Activated T-helper 17 cell treated with anti-CD3 and anti-CD28 coated beads, Interleukin-2, amount 50 U/mL, for 72 hours (primary cell): ENCODE measurements at regions not wholly inside any gene's neighbourhood (a gene's known extent, or its start where the extent isn't known, plus 50 kb on each side); places are given as distances from the start of the nearest gene placed in this dataset.

Experiments
- ATAC-seq: fragments of 150-1000 bp; cut with Tn5 transposase; replicated peaks from 2 replicates; pipeline ENCODE4 v1.10.0; 2021; ENCODE audit warnings: mild to moderate bottlenecking, moderate library complexity
- H3K27ac Mint-ChIP-seq: one replicate; pipeline ENCODE4 v1.8.0; 2022; ENCODE audit warnings: mixed read lengths
- H3K27me3 Mint-ChIP-seq: one replicate; pipeline ENCODE4 v1.8.0; 2022; ENCODE audit warnings: mixed read lengths
- H3K36me3 Mint-ChIP-seq: one replicate; pipeline ENCODE4 v1.8.0; 2022; ENCODE audit warnings: low read depth, mild to moderate bottlenecking, mixed read lengths
- H3K4me1 Mint-ChIP-seq: one replicate; pipeline ENCODE4 v1.8.0; 2022; ENCODE audit warnings: mixed read lengths
- H3K4me3 Mint-ChIP-seq: one replicate; pipeline ENCODE4 v1.8.0; 2022; ENCODE audit warnings: mild to moderate bottlenecking, mixed read lengths
- H3K9me3 Mint-ChIP-seq: one replicate; pipeline ENCODE4 v1.8.0; 2022; ENCODE audit warnings: mixed read lengths

- Mint-ChIP-seq H3K36me3 (no peaks in the 10 kb centered on the region), H3K27me3 (peaks cover 45% of the 10 kb centered on the region), H3K4me3 (no peak overlapping the region), H3K27ac (no peak overlapping the region), H3K4me1 (no peaks in the 10 kb centered on the region), H3K9me3 (no peaks in the 10 kb centered on the region)
- no peak for ATAC-seq
Observed at GRCh38 chr1:199691540-199691939, 336.0 kb upstream of the NR5A2 start.

- H3K4me3 Mint-ChIP-seq = no peak overlapping the region
- ATAC-seq = no peak
- H3K27me3 Mint-ChIP-seq = peaks cover 40% of the 10 kb centered on the region
- no peak overlapping the region for H3K27ac Mint-ChIP-seq
- H3K9me3 Mint-ChIP-seq = no peaks in the 10 kb centered on the region
- H3K4me1 Mint-ChIP-seq = no peaks in the 10 kb centered on the region
- no peaks in the 10 kb centered on the region for H3K36me3 Mint-ChIP-seq
Observed at GRCh38 chr1:199693724-199694123, 333.8 kb upstream of the NR5A2 start.

- ATAC-seq = no peak
- Mint-ChIP-seq H3K27me3 (peaks cover 30% of the 10 kb centered on the region), H3K4me1 (peaks cover 4% of the 10 kb centered on the region), H3K36me3 (no peaks in the 10 kb centered on the region), H3K9me3 (no peaks in the 10 kb centered on the region), H3K4me3 (no peak overlapping the region), H3K27ac (no peak overlapping the region)
Observed at GRCh38 chr1:199696225-199696624, 331.3 kb upstream of the NR5A2 start.

GRCh38 chr1:199698222-199698621 lies 329.3 kb upstream of the NR5A2 start:
- no peak for ATAC-seq
- Mint-ChIP-seq H3K27ac (no peak overlapping the region), H3K4me3 (no peak overlapping the region), H3K36me3 (no peaks in the 10 kb centered on the region), H3K9me3 (no peaks in the 10 kb centered on the region), H3K27me3 (peaks cover 19% of the 10 kb centered on the region), H3K4me1 (peaks cover 4% of the 10 kb centered on the region)

GRCh38 chr1:199700551-199700950 lies 327.0 kb upstream of the NR5A2 start:
- Mint-ChIP-seq H3K27ac (no peak overlapping the region), H3K9me3 (no peaks in the 10 kb centered on the region), H3K36me3 (no peaks in the 10 kb centered on the region), H3K4me1 (peaks cover 4% of the 10 kb centered on the region), H3K27me3 (peaks cover 10% of the 10 kb centered on the region), H3K4me3 (peak overlapping the region; percentile 8)
- no peak for ATAC-seq

- H3K27ac Mint-ChIP-seq = no peak overlapping the region
Observed at GRCh38 chr1:199701726-199702125, 325.8 kb upstream of the NR5A2 start.

GRCh38 chr1:199704231-199704630 lies 323.3 kb upstream of the NR5A2 start:
- no peak for ATAC-seq
- no peaks in the 10 kb centered on the region for H3K36me3 Mint-ChIP-seq

More at GRCh38 chr1:199701726-199702125, 325.8 kb upstream of the NR5A2 start:
- peaks cover 4% of the 10 kb centered on the region for H3K4me1 Mint-ChIP-seq
- H3K27me3 Mint-ChIP-seq = peaks cover 7% of the 10 kb centered on the region
- no peaks in the 10 kb centered on the region for H3K9me3 Mint-ChIP-seq
- no peaks in the 10 kb centered on the region for H3K36me3 Mint-ChIP-seq
- no peak for ATAC-seq
- no peak overlapping the region for H3K4me3 Mint-ChIP-seq

GRCh38 chr1:199705825-199706224 lies 321.7 kb upstream of the NR5A2 start:
- H3K27me3 Mint-ChIP-seq = peaks cover 16% of the 10 kb centered on the region
- ATAC-seq = no peak
- peaks cover 6% of the 10 kb centered on the region for H3K9me3 Mint-ChIP-seq
- no peaks in the 10 kb centered on the region for H3K36me3 Mint-ChIP-seq
- no peak overlapping the region for H3K27ac Mint-ChIP-seq
- peaks cover 2% of the 10 kb centered on the region for H3K4me1 Mint-ChIP-seq
- H3K4me3 Mint-ChIP-seq = no peak overlapping the region

More at GRCh38 chr1:199704231-199704630, 323.3 kb upstream of the NR5A2 start:
- Mint-ChIP-seq H3K9me3 (no peaks in the 10 kb centered on the region), H3K4me3 (no peak overlapping the region), H3K4me1 (peaks cover 4% of the 10 kb centered on the region), H3K27me3 (peaks cover 7% of the 10 kb centered on the region), H3K27ac (no peak overlapping the region)

GRCh38 chr1:199706826-199707606 lies 320.5 kb upstream of the NR5A2 start:
- Mint-ChIP-seq H3K4me3 (no peak overlapping the region), H3K9me3 (peaks cover 17% of the 10 kb centered on the region), H3K27me3 (peaks cover 28% of the 10 kb centered on the region), H3K4me1 (no peaks in the 10 kb centered on the region), H3K27ac (no peak overlapping the region), H3K36me3 (no peaks in the 10 kb centered on the region)
- no peak for ATAC-seq

- no peaks in the 10 kb centered on the region for H3K36me3 Mint-ChIP-seq
- H3K27me3 Mint-ChIP-seq = peaks cover 39% of the 10 kb centered on the region
- no peak for ATAC-seq
- no peak overlapping the region for H3K27ac Mint-ChIP-seq
- peaks cover 17% of the 10 kb centered on the region for H3K9me3 Mint-ChIP-seq
- no peak overlapping the region for H3K4me3 Mint-ChIP-seq
- no peaks in the 10 kb centered on the region for H3K4me1 Mint-ChIP-seq
Observed at GRCh38 chr1:199710974-199711373, 316.5 kb upstream of the NR5A2 start.

GRCh38 chr1:199716729-199717128 lies 310.8 kb upstream of the NR5A2 start:
- no peaks in the 10 kb centered on the region for H3K36me3 Mint-ChIP-seq
- no peak overlapping the region for H3K27ac Mint-ChIP-seq
- H3K27me3 Mint-ChIP-seq = peaks cover 27% of the 10 kb centered on the region
- peaks cover 2% of the 10 kb centered on the region for H3K9me3 Mint-ChIP-seq
- H3K4me3 Mint-ChIP-seq = no peak overlapping the region
- ATAC-seq = no peak
- H3K4me1 Mint-ChIP-seq = no peaks in the 10 kb centered on the region

- no peak overlapping the region for H3K27ac Mint-ChIP-seq
- H3K4me1 Mint-ChIP-seq = no peaks in the 10 kb centered on the region
- H3K27me3 Mint-ChIP-seq = peaks cover 20% of the 10 kb centered on the region
- no peak for ATAC-seq
- H3K36me3 Mint-ChIP-seq = no peaks in the 10 kb centered on the region
- no peak overlapping the region for H3K4me3 Mint-ChIP-seq
- no peaks in the 10 kb centered on the region for H3K9me3 Mint-ChIP-seq
Observed at GRCh38 chr1:199719156-199719842, 308.2 kb upstream of the NR5A2 start.

GRCh38 chr1:199720496-199720895 lies 307.0 kb upstream of the NR5A2 start:
- Mint-ChIP-seq H3K9me3 (no peaks in the 10 kb centered on the region), H3K27me3 (peaks cover 15% of the 10 kb centered on the region), H3K4me3 (no peak overlapping the region), H3K36me3 (no peaks in the 10 kb centered on the region), H3K27ac (no peak overlapping the region), H3K4me1 (no peaks in the 10 kb centered on the region)
- ATAC-seq = no peak

GRCh38 chr1:199721001-199721400 lies 306.5 kb upstream of the NR5A2 start:
- Mint-ChIP-seq H3K27ac (no peak overlapping the region), H3K4me1 (no peaks in the 10 kb centered on the region), H3K4me3 (no peak overlapping the region), H3K9me3 (no peaks in the 10 kb centered on the region), H3K27me3 (peaks cover 18% of the 10 kb centered on the region), H3K36me3 (no peaks in the 10 kb centered on the region)
- no peak for ATAC-seq

- H3K4me3 Mint-ChIP-seq = no peak overlapping the region
- no peak for ATAC-seq
- no peaks in the 10 kb centered on the region for H3K9me3 Mint-ChIP-seq
- no peaks in the 10 kb centered on the region for H3K4me1 Mint-ChIP-seq
- peaks cover 24% of the 10 kb centered on the region for H3K27me3 Mint-ChIP-seq
- no peaks in the 10 kb centered on the region for H3K36me3 Mint-ChIP-seq
- no peak overlapping the region for H3K27ac Mint-ChIP-seq
Observed at GRCh38 chr1:199723250-199723956, 304.1 kb upstream of the NR5A2 start.
